OCI-M1 (cell line): ENCODE measurements at regions not wholly inside any gene's neighbourhood (a gene's known extent, or its start where the extent isn't known, plus 50 kb on each side); places are given as distances from the start of the nearest gene placed in this dataset.
"Not testable (repeated sequence)": the region's sequence is repeated elsewhere in the genome, so short reads cannot be mapped to it uniquely, and the experiment has no call there.

Source experiments
- DNase-seq: peaks from one replicate; lab custom pipeline; 2025; lab: John Stamatoyannopoulos, UW

GRCh38 chr10:125554016-125554703 is 128.8 kb downstream of the TEX36 start:
- no peak for DNase-seq

- DNase-seq: no peak
Measured at GRCh38 chr10:125553091-125553490, 129.9 kb downstream of the TEX36 start.

GRCh38 chr10:125551247-125551646 is 131.7 kb downstream of the TEX36 start:
- no peak for DNase-seq

- no peak for DNase-seq
Measured at GRCh38 chr10:125550362-125550761, 132.6 kb downstream of the TEX36 start.

GRCh38 chr10:125549653-125550052 is 133.3 kb downstream of the TEX36 start:
- peak; percentile 92 for DNase-seq

GRCh38 chr10:125548878-125549277 is 134.1 kb downstream of the TEX36 start:
- no peak for DNase-seq

GRCh38 chr10:125548356-125548755 is 134.6 kb downstream of the TEX36 start:
- no peak for DNase-seq

GRCh38 chr10:125547010-125547650 is 135.8 kb downstream of the TEX36 start:
- no peak for DNase-seq

- no peak for DNase-seq
Measured at GRCh38 chr10:125543796-125544195, 139.2 kb downstream of the TEX36 start.

GRCh38 chr10:125538947-125539731 is 143.8 kb downstream of the TEX36 start:
- no peak for DNase-seq

GRCh38 chr10:125536236-125536635 is 146.7 kb downstream of the TEX36 start:
- no peak for DNase-seq

GRCh38 chr10:125535559-125535958 is 147.4 kb downstream of the TEX36 start:
- no peak for DNase-seq

- no peak for DNase-seq
Measured at GRCh38 chr10:125534515-125534914, 148.4 kb downstream of the TEX36 start.

- no peak for DNase-seq
Measured at GRCh38 chr10:125533866-125534265, 149.1 kb downstream of the TEX36 start.

- DNase-seq: no peak
Measured at GRCh38 chr10:125531465-125531864, 151.5 kb downstream of the TEX36 start.

GRCh38 chr10:125523347-125523746 is 159.6 kb downstream of the TEX36 start:
- DNase-seq: no peak

GRCh38 chr10:125521721-125522680 is 161.0 kb downstream of the TEX36 start:
- DNase-seq: peak; percentile 79

- no peak for DNase-seq
Measured at GRCh38 chr10:125520968-125521367, 162.0 kb downstream of the TEX36 start.

GRCh38 chr10:125518397-125518796 is 164.6 kb downstream of the TEX36 start:
- not testable (repeated sequence) for DNase-seq

- no peak for DNase-seq
Measured at GRCh38 chr10:125515571-125515970, 167.4 kb downstream of the TEX36 start.

GRCh38 chr10:125514206-125515162 is 168.5 kb downstream of the TEX36 start:
- DNase-seq: no peak
